ENCODE measurements at regions not wholly inside any gene's neighbourhood (a gene's known extent, or its start where the extent isn't known, plus 50 kb on each side); places are given as distances from the start of the nearest gene placed in this dataset.

- no peak for DNase-seq (ENCODE audit: low read depth)
- H3K36me3 ChIP-seq (ENCODE audit: control insufficient read depth, insufficient read depth, low read length): peaks cover 4% of the 10 kb centered on the region
- ChIA-PET CTCF (no interaction called here), POLR2A (no interaction called here)
- TF ChIP-seq, protein P1, sequence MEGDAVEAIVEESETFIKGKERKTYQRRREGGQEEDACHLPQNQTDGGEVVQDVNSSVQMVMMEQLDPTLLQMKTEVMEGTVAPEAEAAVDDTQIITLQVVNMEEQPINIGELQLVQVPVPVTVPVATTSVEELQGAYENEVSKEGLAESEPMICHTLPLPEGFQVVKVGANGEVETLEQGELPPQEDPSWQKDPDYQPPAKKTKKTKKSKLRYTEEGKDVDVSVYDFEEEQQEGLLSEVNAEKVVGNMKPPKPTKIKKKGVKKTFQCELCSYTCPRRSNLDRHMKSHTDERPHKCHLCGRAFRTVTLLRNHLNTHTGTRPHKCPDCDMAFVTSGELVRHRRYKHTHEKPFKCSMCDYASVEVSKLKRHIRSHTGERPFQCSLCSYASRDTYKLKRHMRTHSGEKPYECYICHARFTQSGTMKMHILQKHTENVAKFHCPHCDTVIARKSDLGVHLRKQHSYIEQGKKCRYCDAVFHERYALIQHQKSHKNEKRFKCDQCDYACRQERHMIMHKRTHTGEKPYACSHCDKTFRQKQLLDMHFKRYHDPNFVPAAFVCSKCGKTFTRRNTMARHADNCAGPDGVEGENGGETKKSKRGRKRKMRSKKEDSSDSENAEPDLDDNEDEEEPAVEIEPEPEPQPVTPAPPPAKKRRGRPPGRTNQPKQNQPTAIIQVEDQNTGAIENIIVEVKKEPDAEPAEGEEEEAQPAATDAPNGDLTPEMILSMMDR (IDR thresholded peaks at IDR 0.05; ENCODE audit: insufficient read depth, low read depth, low read length): no peak
- no peak overlapping the region for H3K4me3 ChIP-seq (ENCODE audit: low read depth, low read length)
- no peaks in the 10 kb centered on the region for H3K27me3 ChIP-seq (ENCODE audit: control insufficient read depth, insufficient read depth, low read length)
These were observed 286.8 kb upstream of the KLF14 start for GRCh38 chr7:131020759-131021261.

DNA sequence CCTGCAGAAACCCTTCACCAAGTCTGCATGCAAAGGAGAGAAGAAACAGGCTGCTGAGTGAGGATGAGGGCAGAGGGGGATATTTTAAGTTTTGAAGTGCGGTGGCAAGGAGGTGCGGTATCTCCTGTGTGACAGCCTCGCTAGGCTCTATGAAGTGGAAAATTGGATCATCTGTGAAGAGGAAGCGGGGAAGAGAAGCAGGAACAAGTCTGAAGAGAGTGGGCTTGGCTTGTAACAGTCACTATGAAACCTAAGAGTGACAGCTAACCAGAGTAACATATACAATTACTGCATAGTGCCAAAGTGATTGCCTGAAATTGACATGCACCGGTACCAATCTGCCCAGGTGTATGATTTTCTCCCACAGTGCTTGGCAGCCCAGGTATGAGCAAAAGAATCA, 287.5 kb upstream of the KLF14 start:
- POLR2A ChIA-PET: no interaction called here
- CTCF ChIA-PET: no interaction called here
- TF ChIP-seq, protein P1 (IDR thresholded peaks at IDR 0.05; ENCODE audit: insufficient read depth, low read depth, low read length): no peak

GRCh38 chr7:131021902-131022301, 287.9 kb upstream of the KLF14 start:
- no peaks in the 10 kb centered on the region for H3K27me3 ChIP-seq (ENCODE audit: control insufficient read depth, insufficient read depth, low read length)
- POLR2A ChIA-PET: no interaction called here
- CTCF ChIA-PET: interaction anchor here (0.9 kb wide), 1 partner anchor 62 kb away, joined by 3 read pairs; no protein-coding TSS in a partner anchor
- DNase-seq (ENCODE audit: low read depth): no peak
- H3K4me3 ChIP-seq (ENCODE audit: low read depth, low read length): no peak overlapping the region
- TF ChIP-seq, protein P1 (IDR thresholded peaks at IDR 0.05; ENCODE audit: insufficient read depth, low read depth, low read length): no peak
- peaks cover 4% of the 10 kb centered on the region for H3K36me3 ChIP-seq (ENCODE audit: control insufficient read depth, insufficient read depth, low read length)

More for the DNA sequence above, 287.5 kb upstream of the KLF14 start:
- no peak overlapping the region for H3K4me3 ChIP-seq (ENCODE audit: low read depth, low read length)
- H3K27me3 ChIP-seq (ENCODE audit: control insufficient read depth, insufficient read depth, low read length): no peaks in the 10 kb centered on the region
- DNase-seq (ENCODE audit: low read depth): no peak
- peaks cover 4% of the 10 kb centered on the region for H3K36me3 ChIP-seq (ENCODE audit: control insufficient read depth, insufficient read depth, low read length)

DNA sequence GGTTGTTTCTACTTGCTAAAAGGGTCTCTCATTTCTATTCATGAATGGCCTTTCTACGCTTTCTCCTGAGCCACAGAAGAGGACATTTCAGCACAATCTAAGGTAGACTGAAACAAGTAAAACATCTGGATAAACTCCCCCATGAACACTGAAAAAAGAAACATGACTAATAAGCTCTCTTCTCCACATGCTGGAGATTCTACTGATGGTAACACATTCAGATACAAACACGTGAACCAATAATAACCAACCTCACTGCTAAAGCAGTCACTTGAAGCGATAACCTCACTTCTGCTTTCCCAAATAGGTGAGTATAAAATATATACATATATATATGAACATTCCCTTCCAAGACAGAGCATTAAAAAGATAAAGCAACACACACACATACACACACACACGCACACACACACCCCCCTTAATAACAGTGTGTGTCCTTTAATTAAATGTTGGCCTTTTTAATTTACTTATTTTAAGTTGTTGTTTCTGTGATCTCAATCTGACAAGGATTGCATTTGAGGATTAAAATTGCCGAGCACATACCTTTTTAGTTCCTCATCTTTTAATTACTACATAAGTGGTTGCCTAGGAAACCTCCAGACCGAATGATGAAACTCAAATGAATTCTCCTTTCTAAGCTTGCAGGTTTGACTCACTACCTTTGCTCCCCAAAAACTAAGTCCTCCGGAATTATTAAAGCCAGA, 292.4 kb upstream of the KLF14 start:
- ChIA-PET CTCF (interaction anchor here (1.1 to 2.6 kb wide), 3 partner anchors 13 to 129 kb away, joined by 3 to 9 read pairs (median 7); no protein-coding TSS in a partner anchor), POLR2A (interaction anchor here (0.6 to 0.7 kb wide), 4 partner anchors 117 to 132 kb away, joined by 3 to 6 read pairs (median 4); no protein-coding TSS in a partner anchor)
- TF ChIP-seq, protein P1 (IDR thresholded peaks at IDR 0.05; ENCODE audit: insufficient read depth, low read depth, low read length): no peak
- Histone ChIP-seq H3K36me3 (ENCODE audit: control insufficient read depth, insufficient read depth, low read length) (no peaks in the 10 kb centered on the region; the same call in 1 of the 2 replicates), H3K4me3 (ENCODE audit: low read depth, low read length) (no peak overlapping the region), H3K27me3 (ENCODE audit: control insufficient read depth, insufficient read depth, low read length) (no peaks in the 10 kb centered on the region)
- no peak for DNase-seq (ENCODE audit: low read depth)

- no peaks in the 10 kb centered on the region for H3K27me3 ChIP-seq (ENCODE audit: control insufficient read depth, insufficient read depth, low read length)
- TF ChIP-seq, protein P1 (IDR thresholded peaks at IDR 0.05; ENCODE audit: insufficient read depth, low read depth, low read length): no peak
- peak; percentile 94 for DNase-seq (ENCODE audit: low read depth)
- ChIA-PET CTCF (interaction anchor here (0.9 to 2.6 kb wide), 5 partner anchors 8 to 130 kb away, joined by 3 to 9 read pairs (median 7); no protein-coding TSS in a partner anchor), POLR2A (interaction anchor here (0.6 to 0.7 kb wide), 2 partner anchors 131 to 133 kb away, joined by 4 to 6 read pairs; no protein-coding TSS in a partner anchor)
- no peaks in the 10 kb centered on the region; the same call in 1 of the 2 replicates for H3K36me3 ChIP-seq (ENCODE audit: control insufficient read depth, insufficient read depth, low read length)
- H3K4me3 ChIP-seq (ENCODE audit: low read depth, low read length): no peak overlapping the region
These were observed 293.3 kb upstream of the KLF14 start for GRCh38 chr7:131027287-131027773.

Measured in BJ (cell line).